Karpas-422 (cell line): ENCODE measurements at regions not wholly inside any gene's neighbourhood (a gene's known extent, or its start where the extent isn't known, plus 50 kb on each side); places are given as distances from the start of the nearest gene placed in this dataset.
"Not testable (repeated sequence)": the region's sequence is repeated elsewhere in the genome, so short reads cannot be mapped to it uniquely, and the experiment has no call there.

Experiments
- DNase-seq: peaks from one replicate; pipeline ENCODE4 v3.0.0-alpha.2; 2015
- H2AFZ ChIP-seq: fragments of 200-600 bp; sonication (generic); 2 replicates; pipeline ENCODE4 v1.6.1; 2014; ENCODE audit warnings: antibody characterized with exemption, low read length, mixed read lengths
- H3K27ac ChIP-seq: fragments of 200-600 bp; sonication (generic); 2 replicates; pipeline ENCODE4 v1.5.1; 2014; ENCODE audit warnings: mild to moderate bottlenecking, low read length, moderate library complexity
- H3K27me3 ChIP-seq: fragments of 200-600 bp; sonication (generic); 2 replicates; pipeline ENCODE4 v1.6.1; 2014; ENCODE audit warnings: low read length, mixed read lengths
- H3K36me3 ChIP-seq: fragments of 200-600 bp; sonication (generic); 2 replicates; pipeline ENCODE4 v1.6.1; 2014; ENCODE audit warnings: low read length, mixed read lengths; ENCODE audit not compliant: insufficient read depth
- H3K4me1 ChIP-seq: fragments of 200-600 bp; sonication (generic); 2 replicates; pipeline ENCODE4 v1.6.1; 2014; ENCODE audit warnings: mild to moderate bottlenecking, low read length, mixed read lengths
- H3K4me2 ChIP-seq: fragments of 200-600 bp; sonication (generic); 2 replicates; pipeline ENCODE4 v1.6.1; 2014; ENCODE audit warnings: low read length, low read depth, mild to moderate bottlenecking; ENCODE audit not compliant: poor library complexity, severe bottlenecking
- H3K4me3 ChIP-seq: fragments of 200-600 bp; sonication (generic); 2 replicates; pipeline ENCODE4 v1.5.1; 2014; ENCODE audit warnings: mild to moderate bottlenecking, antibody characterized with exemption, low read length, mixed read lengths
- H3K79me2 ChIP-seq: fragments of 200-600 bp; sonication (generic); 2 replicates; pipeline ENCODE4 v1.6.1; 2014; ENCODE audit warnings: mild to moderate bottlenecking, low read length, mixed read lengths
- H3K9ac ChIP-seq: fragments of 200-600 bp; sonication (generic); 2 replicates; pipeline ENCODE4 v1.6.0; 2014; ENCODE audit warnings: low read length
- H3K9me2 ChIP-seq: fragments of 200-600 bp; sonication (generic), shearing (Covaris generic); replicated peaks from 2 replicates; pipeline ENCODE4 v1.6.0; 2014; ENCODE audit warnings: mild to moderate bottlenecking, low read length, moderate library complexity; ENCODE audit not compliant: insufficient read depth
- H3K9me3 ChIP-seq: fragments of 300-700, 200-600 bp; sonication (generic); 2 replicates; pipeline ENCODE4 v1.6.1; 2014; ENCODE audit warnings: low read length, mixed read lengths
- H4K20me1 ChIP-seq: fragments of 200-600 bp; sonication (generic); 2 replicates; pipeline ENCODE4 v1.6.1; 2014; ENCODE audit warnings: mild to moderate bottlenecking, antibody characterized with exemption, low read length, low read depth; ENCODE audit not compliant: insufficient read depth

GRCh38 chr10:117807441-117807840, 239.3 kb downstream of the RAB11FIP2 start:
- no peaks in the 10 kb centered on the region for H3K79me2 ChIP-seq
- no peaks in the 10 kb centered on the region; the same call in 1 of the 2 replicates for H3K9me3 ChIP-seq
- no peak overlapping the region for H2AFZ ChIP-seq
- H4K20me1 ChIP-seq = no peaks in the 10 kb centered on the region
- H3K27me3 ChIP-seq = no peaks in the 10 kb centered on the region
- H3K4me2 ChIP-seq = no peak overlapping the region
- no peak overlapping the region for H3K27ac ChIP-seq
- no peak overlapping the region for H3K9ac ChIP-seq
- DNase-seq = no peak
- no peak overlapping the region for H3K4me3 ChIP-seq
- no peaks in the 10 kb centered on the region for H3K36me3 ChIP-seq
- H3K4me1 ChIP-seq = peaks cover 54% of the 10 kb centered on the region
- H3K9me2 ChIP-seq = no peaks in the 10 kb centered on the region

- H3K36me3 ChIP-seq, H3K4me3 ChIP-seq, H3K27me3 ChIP-seq, H3K4me2 ChIP-seq, H4K20me1 ChIP-seq, H3K9ac ChIP-seq, H3K9me3 ChIP-seq, H3K79me2 ChIP-seq, H2AFZ ChIP-seq, H3K9me2 ChIP-seq, H3K27ac ChIP-seq, DNase-seq: not testable (repeated sequence)
- H3K4me1 ChIP-seq = peaks cover 21% of the 10 kb centered on the region
Observed at GRCh38 chr10:117815816-117816215, 230.9 kb downstream of the RAB11FIP2 start.

- Histone ChIP-seq H3K27ac (no peak overlapping the region), H3K36me3 (no peaks in the 10 kb centered on the region), H3K27me3 (peaks cover 3% of the 10 kb centered on the region; the same call in 1 of the 2 replicates), H3K79me2 (no peaks in the 10 kb centered on the region), H3K4me1 (peaks cover 21% of the 10 kb centered on the region), H3K4me2 (no peak overlapping the region), H3K9me2 (no peaks in the 10 kb centered on the region), H3K9me3 (no peaks in the 10 kb centered on the region), H3K9ac (no peak overlapping the region), H3K4me3 (no peak overlapping the region), H4K20me1 (no peaks in the 10 kb centered on the region), H2AFZ (no peak overlapping the region)
- no peak for DNase-seq
Observed at GRCh38 chr10:117817116-117817515, 229.6 kb downstream of the RAB11FIP2 start.

GRCh38 chr10:117818721-117819120, 228.0 kb downstream of the RAB11FIP2 start:
- Histone ChIP-seq H3K4me1 (peaks cover 21% of the 10 kb centered on the region), H3K79me2 (no peaks in the 10 kb centered on the region), H3K36me3 (no peaks in the 10 kb centered on the region), H3K4me2 (no peak overlapping the region), H3K9me2 (no peaks in the 10 kb centered on the region), H3K4me3 (no peak overlapping the region), H2AFZ (no peak overlapping the region), H3K9me3 (no peaks in the 10 kb centered on the region), H4K20me1 (no peaks in the 10 kb centered on the region), H3K9ac (no peak overlapping the region), H3K27me3 (peaks cover 3% of the 10 kb centered on the region; the same call in 1 of the 2 replicates), H3K27ac (no peak overlapping the region)
- no peak for DNase-seq

DNA sequence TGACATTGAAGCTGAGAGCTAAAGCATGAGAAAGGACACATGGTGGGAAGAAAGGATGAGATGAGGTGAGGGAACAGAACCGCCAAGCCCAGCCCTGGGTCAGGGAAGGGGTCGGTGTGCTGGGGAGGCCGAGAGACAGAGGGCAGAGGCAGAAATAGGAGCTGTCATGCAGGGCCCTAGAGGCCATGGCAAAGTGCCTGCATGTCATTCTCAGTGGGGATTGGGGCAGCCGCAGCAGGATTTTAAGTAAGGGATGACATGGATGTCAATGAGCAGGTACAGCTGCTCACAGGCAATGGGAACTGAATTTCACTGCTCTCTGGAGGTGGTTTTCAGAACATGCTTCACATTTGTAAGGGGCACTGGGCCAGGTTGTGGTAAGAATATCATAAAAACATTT, 227.4 kb downstream of the RAB11FIP2 start:
- H3K36me3 ChIP-seq = no peaks in the 10 kb centered on the region
- DNase-seq = no peak
- H3K9me3 ChIP-seq = no peaks in the 10 kb centered on the region
- peak overlapping the region; percentile 34; the same call in 1 of the 2 replicates for H3K9ac ChIP-seq
- H3K27me3 ChIP-seq = peaks cover 3% of the 10 kb centered on the region; the same call in 1 of the 2 replicates
- H3K79me2 ChIP-seq = no peaks in the 10 kb centered on the region
- peak overlapping the region; percentile 29; the same call in 1 of the 2 replicates for H3K27ac ChIP-seq
- H3K4me2 ChIP-seq = peak overlapping the region; percentile 32
- H4K20me1 ChIP-seq = no peaks in the 10 kb centered on the region
- no peaks in the 10 kb centered on the region for H3K9me2 ChIP-seq
- peaks cover 21% of the 10 kb centered on the region for H3K4me1 ChIP-seq
- no peak overlapping the region for H3K4me3 ChIP-seq
- no peak overlapping the region for H2AFZ ChIP-seq

- H4K20me1 ChIP-seq = no peaks in the 10 kb centered on the region
- no peak overlapping the region for H3K9ac ChIP-seq
- no peak overlapping the region for H3K4me3 ChIP-seq
- H3K27me3 ChIP-seq = peaks cover 3% of the 10 kb centered on the region; the same call in 1 of the 2 replicates
- no peak overlapping the region for H3K4me2 ChIP-seq
- H3K9me2 ChIP-seq = no peaks in the 10 kb centered on the region
- peaks cover 18% of the 10 kb centered on the region for H3K4me1 ChIP-seq
- no peaks in the 10 kb centered on the region for H3K36me3 ChIP-seq
- no peak for DNase-seq
- no peaks in the 10 kb centered on the region for H3K9me3 ChIP-seq
- no peak overlapping the region for H3K27ac ChIP-seq
- H2AFZ ChIP-seq = no peak overlapping the region
- H3K79me2 ChIP-seq = no peaks in the 10 kb centered on the region
Observed at GRCh38 chr10:117823980-117824379, 222.8 kb downstream of the RAB11FIP2 start.

DNA sequence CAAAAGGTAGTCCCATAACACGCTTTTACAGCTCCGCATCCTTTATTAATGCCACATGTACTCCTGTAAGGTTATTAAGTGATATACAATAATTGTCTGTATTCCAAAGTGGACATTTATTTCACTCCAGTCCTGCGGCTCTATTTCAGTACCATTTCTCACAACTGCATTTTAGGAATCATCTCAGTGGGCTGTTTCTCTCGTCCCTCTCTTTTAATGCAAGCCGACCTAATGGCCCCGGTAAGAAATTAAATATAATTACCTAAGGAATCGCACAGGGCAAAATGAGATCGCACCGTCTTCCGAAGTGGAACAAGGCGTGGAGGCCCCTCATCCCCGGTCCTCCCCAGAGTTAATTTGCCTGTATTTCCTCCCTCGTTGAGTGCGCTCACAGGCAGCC, 216.5 kb downstream of the RAB11FIP2 start:
- Histone ChIP-seq H4K20me1 (no peaks in the 10 kb centered on the region), H3K27ac (no peak overlapping the region), H2AFZ (no peak overlapping the region), H3K4me3 (no peak overlapping the region), H3K9me3 (no peaks in the 10 kb centered on the region), H3K4me1 (no peaks in the 10 kb centered on the region), H3K27me3 (no peaks in the 10 kb centered on the region), H3K9ac (no peak overlapping the region), H3K4me2 (no peak overlapping the region), H3K79me2 (no peaks in the 10 kb centered on the region), H3K36me3 (no peaks in the 10 kb centered on the region), H3K9me2 (no peaks in the 10 kb centered on the region)
- DNase-seq = no peak

DNA sequence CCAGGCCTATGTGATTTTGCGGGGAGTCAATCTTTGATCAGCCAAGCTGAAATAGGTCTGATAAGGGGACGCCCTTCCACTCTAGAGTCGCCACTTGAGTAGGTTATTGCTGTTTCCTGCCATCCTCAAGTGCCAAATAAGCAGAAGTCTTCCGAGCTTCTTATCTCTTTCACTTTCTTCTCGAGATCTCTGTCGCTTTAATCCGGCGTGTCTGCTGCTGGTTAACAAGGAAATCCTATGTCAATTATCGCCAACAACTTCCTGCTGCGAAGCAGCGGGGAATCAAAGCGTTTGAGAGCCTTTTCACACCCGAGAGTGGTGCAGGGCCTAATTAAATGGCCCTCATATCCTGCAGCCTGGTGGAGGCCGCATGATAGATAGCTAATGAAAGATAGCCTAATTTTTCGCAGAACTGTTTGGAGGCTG, 215.9 kb downstream of the RAB11FIP2 start:
- no peaks in the 10 kb centered on the region for H3K36me3 ChIP-seq
- no peaks in the 10 kb centered on the region for H3K79me2 ChIP-seq
- no peak overlapping the region for H3K27ac ChIP-seq
- H3K9me2 ChIP-seq = no peaks in the 10 kb centered on the region
- DNase-seq = no peak
- H3K27me3 ChIP-seq = no peaks in the 10 kb centered on the region
- H3K4me1 ChIP-seq = no peaks in the 10 kb centered on the region
- no peaks in the 10 kb centered on the region for H4K20me1 ChIP-seq
- H3K9me3 ChIP-seq = no peaks in the 10 kb centered on the region
- no peak overlapping the region for H3K4me3 ChIP-seq
- no peak overlapping the region for H3K9ac ChIP-seq
- no peak overlapping the region for H2AFZ ChIP-seq
- H3K4me2 ChIP-seq = no peak overlapping the region
